ENCODE measurements at regions not wholly inside any gene's neighbourhood (a gene's known extent, or its start where the extent isn't known, plus 50 kb on each side); places are given as distances from the start of the nearest gene placed in this dataset.

GRCh38 chr9:109908459-109909390, 128.7 kb downstream of the PALM2AKAP2 start:
- H3K27ac Mint-ChIP-seq (ENCODE audit: unreplicated experiment) = no peak overlapping the region
- peaks cover 16% of the 10 kb centered on the region for H3K4me1 Mint-ChIP-seq (ENCODE audit: low read depth, unreplicated experiment)
- H3K9me3 Mint-ChIP-seq (ENCODE audit: unreplicated experiment) = no peaks in the 10 kb centered on the region
- no peaks in the 10 kb centered on the region for H3K36me3 ChIP-seq (ENCODE audit: insufficient read depth, low read length)
- no peak for TF ChIP-seq CTCF (IDR thresholded peaks at IDR 0.05; ENCODE audit: insufficient read depth, low read depth, low read length)
- no peak for TF ChIP-seq EZH2 (IDR thresholded peaks at IDR 0.05; ENCODE audit: insufficient read depth, low read length)
- H3K9ac ChIP-seq (ENCODE audit: low read length) = no peak overlapping the region
- H4K20me1 ChIP-seq (ENCODE audit: insufficient read depth, low read length) = peaks cover 6% of the 10 kb centered on the region
- H3K9me3 ChIP-seq (ENCODE audit: insufficient read depth, low read depth, low read length) = no peaks in the 10 kb centered on the region
- H3K4me3 ChIP-seq (ENCODE audit: insufficient read depth, low read depth, low read length) = no peak overlapping the region
- H3K27me3 ChIP-seq (ENCODE audit: insufficient read depth, low read length) = no peaks in the 10 kb centered on the region
- H3K36me3 Mint-ChIP-seq (ENCODE audit: low read depth, unreplicated experiment) = peaks cover 2% of the 10 kb centered on the region
- no peak overlapping the region for H3K27ac ChIP-seq (ENCODE audit: low read depth, low read length)
- DNase-seq (ENCODE audit: low read depth) (peak; percentile 60), FAIRE-seq (no peak)
- peaks cover 44% of the 10 kb centered on the region for H3K4me1 ChIP-seq (ENCODE audit: insufficient read depth, low read length)
- no peak overlapping the region for H2AFZ ChIP-seq (ENCODE audit: low read depth, low read length)
- H3K4me3 Mint-ChIP-seq (ENCODE audit: unreplicated experiment) = no peak overlapping the region
- H3K79me2 ChIP-seq (ENCODE audit: insufficient read depth, low read length) = peaks cover 9% of the 10 kb centered on the region
- H3K4me2 ChIP-seq (ENCODE audit: low read length) = peak overlapping the region; percentile 9
- no peaks in the 10 kb centered on the region for H3K27me3 Mint-ChIP-seq (ENCODE audit: low read depth, unreplicated experiment)

GRCh38 chr9:109910671-109911518, 130.9 kb downstream of the PALM2AKAP2 start:
- no peaks in the 10 kb centered on the region for H3K27me3 ChIP-seq (ENCODE audit: insufficient read depth, low read length)
- TF ChIP-seq EZH2 (IDR thresholded peaks at IDR 0.05; ENCODE audit: insufficient read depth, low read length) (no peak), CTCF (IDR thresholded peaks at IDR 0.05; ENCODE audit: insufficient read depth, low read depth, low read length) (no peak)
- no peaks in the 10 kb centered on the region for H3K9me3 ChIP-seq (ENCODE audit: insufficient read depth, low read depth, low read length)
- no peaks in the 10 kb centered on the region for H3K36me3 ChIP-seq (ENCODE audit: insufficient read depth, low read length)
- H4K20me1 ChIP-seq (ENCODE audit: insufficient read depth, low read length) = peaks cover 6% of the 10 kb centered on the region
- H3K27ac ChIP-seq (ENCODE audit: low read depth, low read length) = peak overlapping the region; percentile 76
- H3K4me3 ChIP-seq (ENCODE audit: insufficient read depth, low read depth, low read length) = peak overlapping the region; percentile 8
- Mint-ChIP-seq H3K36me3 (ENCODE audit: low read depth, unreplicated experiment) (peaks cover 2% of the 10 kb centered on the region), H3K27ac (ENCODE audit: unreplicated experiment) (no peak overlapping the region), H3K27me3 (ENCODE audit: low read depth, unreplicated experiment) (no peaks in the 10 kb centered on the region), H3K9me3 (ENCODE audit: unreplicated experiment) (no peaks in the 10 kb centered on the region), H3K4me1 (ENCODE audit: low read depth, unreplicated experiment) (peaks cover 16% of the 10 kb centered on the region), H3K4me3 (ENCODE audit: unreplicated experiment) (no peak overlapping the region)
- DNase-seq (ENCODE audit: low read depth) = peak; percentile 75
- FAIRE-seq = peak; percentile 50
- H2AFZ ChIP-seq (ENCODE audit: low read depth, low read length) = no peak overlapping the region
- H3K4me2 ChIP-seq (ENCODE audit: low read length) = peak overlapping the region; percentile 67
- H3K79me2 ChIP-seq (ENCODE audit: insufficient read depth, low read length) = peaks cover 9% of the 10 kb centered on the region
- peak overlapping the region; percentile 48 for H3K9ac ChIP-seq (ENCODE audit: low read length)
- H3K4me1 ChIP-seq (ENCODE audit: insufficient read depth, low read length) = peaks cover 46% of the 10 kb centered on the region
